ENCODE measurements at regions not wholly inside any gene's neighbourhood (a gene's known extent, or its start where the extent isn't known, plus 50 kb on each side); places are given as distances from the start of the nearest gene placed in this dataset.
"Not testable (repeated sequence)": the region's sequence is repeated elsewhere in the genome, so short reads cannot be mapped to it uniquely, and the experiment has no call there.

DNA sequence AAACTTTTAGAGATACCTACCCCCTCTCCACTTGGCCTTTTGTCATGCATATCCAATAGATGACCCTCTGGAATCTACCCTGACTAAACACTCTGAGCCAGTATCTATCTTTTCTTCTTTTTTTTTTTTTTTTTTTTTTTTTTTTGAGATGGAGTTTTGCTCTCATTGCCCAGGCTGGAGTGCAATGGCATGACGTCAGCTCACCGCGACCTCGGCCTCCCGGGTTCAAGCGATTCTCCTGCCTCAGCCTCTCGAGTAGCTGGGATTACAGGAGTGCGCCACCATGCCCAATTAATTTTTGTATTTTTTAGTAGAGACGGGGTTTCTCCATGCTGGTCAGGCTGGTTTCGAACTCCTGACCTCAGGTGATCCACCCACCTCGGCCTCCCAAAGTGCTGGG, 50.8 kb upstream of the GRIN2B start:
- DNase-seq (ENCODE audit: low read depth), result not testable (repeated sequence)

DNA sequence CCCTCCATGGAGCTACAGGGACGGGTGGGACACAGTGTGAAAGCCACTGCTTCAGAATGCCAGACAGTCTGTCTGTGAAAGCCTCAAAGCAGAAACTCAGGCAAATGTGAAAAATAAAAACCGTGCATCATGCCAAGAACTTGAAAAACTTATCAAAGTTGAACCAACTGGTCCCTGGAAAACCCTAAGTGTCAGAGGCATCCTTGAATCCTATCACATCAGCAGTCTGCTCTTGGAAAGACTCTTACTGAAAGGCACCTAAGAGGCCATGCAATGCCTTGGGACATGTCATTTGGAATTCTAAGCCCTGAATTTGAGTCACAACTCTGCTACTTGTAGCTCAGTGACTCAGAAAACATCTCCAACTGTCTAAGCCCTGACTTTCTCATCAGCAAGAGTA, 62.4 kb upstream of the GRIN2B start:
- DNase-seq (ENCODE audit: low read depth), result no peak

DNA sequence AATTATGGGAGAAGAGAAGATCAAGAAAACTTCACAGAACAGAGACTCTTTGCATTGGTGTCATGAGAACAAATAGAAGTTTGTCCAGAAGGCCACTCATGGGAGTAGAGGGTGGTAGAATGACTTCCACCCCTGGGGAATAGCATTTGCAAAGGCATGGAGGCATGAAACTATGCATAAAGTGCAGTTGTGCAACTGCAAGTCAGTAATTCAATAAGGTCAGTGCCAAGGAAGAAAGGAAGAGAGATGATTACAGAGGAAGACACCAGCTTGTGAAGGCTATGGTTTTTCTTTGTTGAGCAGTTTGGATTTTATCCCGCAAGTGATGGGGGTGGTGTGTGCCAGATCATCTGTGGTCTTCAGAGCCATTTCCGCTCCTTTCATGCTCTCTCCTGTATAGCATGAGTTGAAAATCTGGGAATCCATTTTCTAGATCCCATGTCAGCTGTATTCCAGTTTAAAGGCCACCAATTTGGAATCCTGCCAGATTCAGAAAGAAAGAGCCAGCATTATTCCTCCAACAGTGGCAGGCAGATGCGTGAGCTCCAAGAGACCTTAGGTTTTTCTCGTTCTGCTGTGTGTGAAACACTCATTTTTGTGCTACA, 67.6 kb upstream of the GRIN2B start:
- DNase-seq (ENCODE audit: low read depth), result no peak

DNA sequence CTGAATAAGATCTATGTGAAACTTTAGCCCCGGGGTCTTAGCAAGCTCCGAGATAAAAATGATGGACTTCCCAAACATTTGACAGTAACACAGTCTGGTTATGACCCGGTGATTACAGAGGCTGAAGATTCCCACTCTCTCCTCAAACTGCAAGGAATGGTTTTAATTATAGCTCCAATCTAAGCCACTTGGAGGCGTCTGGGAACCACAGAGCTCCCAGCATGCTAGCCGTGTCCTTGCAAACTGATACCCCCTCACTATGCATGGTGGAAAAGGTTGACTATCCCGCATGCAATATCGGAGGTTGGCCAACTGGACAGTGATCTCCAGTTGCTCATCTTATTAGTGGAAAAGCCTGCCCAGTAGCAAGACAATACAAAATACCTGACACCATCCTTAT, 76.5 kb upstream of the GRIN2B start:
- DNase-seq (ENCODE audit: low read depth), result no peak

DNA sequence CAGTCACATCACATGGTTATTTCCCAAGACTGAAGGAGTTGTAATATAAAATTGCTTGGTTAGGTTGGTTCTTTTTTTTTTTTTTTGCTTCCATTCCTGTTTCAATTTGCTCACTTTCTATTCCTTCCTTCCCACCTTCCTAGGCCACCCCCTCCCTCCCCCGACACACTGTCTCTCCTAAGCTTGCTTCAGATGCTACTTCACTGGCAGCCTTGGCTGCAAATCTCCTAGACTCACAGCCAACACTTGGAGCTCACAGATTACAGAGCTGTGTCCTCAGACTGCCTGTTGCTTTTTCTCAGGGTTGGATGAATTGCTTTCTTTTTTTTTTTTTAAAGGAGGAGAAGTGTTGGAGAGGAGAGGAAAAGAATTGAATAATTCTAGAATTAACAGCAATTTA, 77.3 kb upstream of the GRIN2B start:
- DNase-seq (ENCODE audit: low read depth), result no peak

DNA sequence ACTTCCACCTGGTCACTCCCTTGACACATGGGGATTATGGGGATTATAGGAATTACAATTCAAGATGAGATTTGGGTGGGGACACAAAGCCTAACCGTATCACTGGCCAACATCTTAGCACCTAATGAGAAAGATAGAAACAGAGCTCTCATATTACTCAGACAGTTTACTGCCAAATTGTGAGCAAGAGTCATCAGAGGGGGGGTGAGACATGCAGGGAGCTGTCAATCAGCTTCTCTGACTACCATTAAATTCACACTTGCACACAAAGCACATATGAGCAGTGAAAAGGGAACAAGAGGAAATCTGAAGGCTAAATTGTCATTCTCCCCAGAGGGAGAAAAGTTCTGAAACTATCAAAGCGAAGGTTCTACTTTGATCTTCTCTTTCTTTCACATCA, 78.1 kb upstream of the GRIN2B start:
- no peak for DNase-seq (ENCODE audit: low read depth)

DNA sequence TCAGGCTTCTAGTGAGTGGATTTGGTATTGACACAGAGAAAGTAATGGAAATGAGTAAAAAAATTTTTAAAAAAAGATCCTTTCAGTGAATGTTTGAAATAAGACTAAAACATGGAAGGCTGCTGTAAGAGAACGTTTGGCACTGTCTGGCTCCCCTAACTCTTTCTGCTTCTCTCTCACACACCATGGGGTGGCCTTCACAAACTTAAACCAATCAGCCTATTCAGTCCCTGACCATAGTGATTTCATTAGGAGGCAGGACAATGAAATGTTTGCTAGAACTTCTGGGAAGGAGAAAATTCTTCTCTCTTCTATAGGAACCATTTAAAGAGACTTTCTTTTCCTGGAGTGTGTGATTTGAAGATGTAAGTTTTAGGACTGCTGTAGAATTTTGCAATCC, 84.2 kb upstream of the GRIN2B start:
- no peak for DNase-seq (ENCODE audit: low read depth)

DNA sequence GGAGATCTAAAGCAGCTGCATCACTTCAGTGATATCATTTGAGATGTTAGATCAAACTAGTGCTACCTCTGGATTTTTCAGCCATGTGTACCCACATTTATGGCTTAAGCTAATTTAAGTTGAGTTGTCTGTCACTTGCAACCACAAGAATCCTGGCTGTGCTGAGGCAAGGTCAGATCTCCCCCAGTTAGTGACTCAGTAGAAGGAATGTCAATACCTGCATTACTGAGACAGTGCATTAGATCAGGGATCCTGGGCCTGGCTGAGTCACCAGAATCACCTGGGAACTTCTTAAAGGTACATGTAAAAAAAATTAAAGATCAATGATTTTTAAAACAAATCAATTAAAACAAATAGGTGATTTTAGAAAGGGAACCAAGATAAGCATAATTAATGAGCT, 84.6 kb upstream of the GRIN2B start:
- DNase-seq (ENCODE audit: low read depth), result no peak

DNA sequence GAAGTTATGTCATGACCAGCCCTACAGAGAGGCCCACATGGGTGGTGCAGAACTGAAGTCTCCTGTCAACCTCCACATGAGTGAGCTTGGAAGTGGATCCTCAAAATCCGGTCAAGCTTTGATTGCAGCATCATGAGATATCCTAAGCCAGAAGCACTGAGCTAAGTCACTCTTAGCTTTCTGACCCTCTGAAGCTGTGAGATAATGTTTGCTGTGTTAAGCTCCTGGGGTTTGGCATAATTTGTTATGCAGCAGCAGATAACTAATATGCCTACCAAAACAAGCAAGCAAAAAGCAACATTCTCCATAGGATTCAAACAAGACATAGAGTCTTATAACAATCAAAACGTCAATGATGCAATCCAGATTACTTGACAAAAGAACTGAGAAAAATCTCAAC, 87.6 kb upstream of the GRIN2B start:
- no peak for DNase-seq (ENCODE audit: low read depth)

DNA sequence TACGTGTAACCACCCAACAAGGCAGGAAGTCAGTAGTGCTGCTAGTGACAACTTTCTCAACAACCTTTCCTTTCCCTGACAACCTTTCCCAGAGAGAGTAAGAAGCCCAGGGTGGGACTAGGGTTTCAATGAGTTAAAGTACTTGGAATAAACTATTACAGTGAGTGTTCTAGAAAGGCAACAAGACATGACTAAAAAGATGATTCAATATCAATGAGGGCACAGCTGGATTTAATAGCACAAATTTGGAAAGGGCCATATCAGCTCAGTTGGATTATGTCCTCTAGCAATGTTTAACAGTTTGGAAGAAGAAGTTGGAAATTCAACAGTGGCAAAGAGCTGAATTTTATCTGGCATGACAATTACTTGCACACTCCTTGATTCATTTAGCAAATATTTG, 90.4 kb upstream of the GRIN2B start:
- no peak for DNase-seq (ENCODE audit: low read depth)

DNA sequence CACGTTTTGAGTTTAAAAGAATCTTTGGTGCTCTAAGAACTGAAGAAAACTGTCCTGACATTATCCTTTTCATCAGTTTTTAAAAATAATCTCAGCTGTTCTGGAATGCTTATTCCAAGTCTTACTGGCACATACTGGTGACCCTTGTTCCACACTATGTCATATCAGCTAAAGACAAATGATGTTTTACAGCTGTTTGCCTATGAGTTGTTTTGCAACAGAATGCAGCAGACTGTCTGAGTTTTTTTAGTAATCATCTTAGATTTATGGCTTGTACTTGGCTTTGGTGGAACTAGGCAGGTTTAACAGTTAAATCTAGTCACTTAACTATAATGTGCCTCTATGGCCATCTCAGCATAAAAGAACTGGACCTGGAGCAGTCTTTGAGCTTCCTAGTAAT, 91.6 kb upstream of the GRIN2B start:
- no peak for DNase-seq (ENCODE audit: low read depth)

DNA sequence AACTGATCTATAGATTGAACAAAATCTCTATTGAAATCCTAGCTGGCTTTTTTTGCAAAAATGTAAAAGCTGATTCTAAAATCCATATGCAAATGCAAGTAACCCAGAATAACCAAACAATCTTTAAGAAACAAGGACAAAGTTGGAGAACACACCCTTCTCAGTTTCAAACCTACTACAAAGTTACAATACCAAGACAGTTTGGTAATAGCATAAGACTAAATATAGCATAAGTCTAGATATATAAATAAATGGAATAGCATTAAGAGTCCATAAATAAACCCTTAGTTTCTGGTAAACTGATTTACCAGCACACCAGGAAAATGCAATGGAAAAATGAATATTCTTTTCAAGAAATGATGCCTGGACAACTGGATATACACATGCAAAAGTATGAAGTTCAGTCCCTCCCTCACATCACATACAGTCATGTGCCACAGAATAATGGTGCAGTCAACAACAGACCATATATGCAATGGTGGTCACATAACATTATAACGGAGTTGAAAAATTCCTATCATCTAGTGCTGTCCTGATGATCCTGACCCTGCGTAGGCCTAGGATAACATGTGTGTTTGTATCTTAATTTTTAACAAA, 94.5 kb upstream of the GRIN2B start:
- no peak for DNase-seq (ENCODE audit: low read depth)

DNA sequence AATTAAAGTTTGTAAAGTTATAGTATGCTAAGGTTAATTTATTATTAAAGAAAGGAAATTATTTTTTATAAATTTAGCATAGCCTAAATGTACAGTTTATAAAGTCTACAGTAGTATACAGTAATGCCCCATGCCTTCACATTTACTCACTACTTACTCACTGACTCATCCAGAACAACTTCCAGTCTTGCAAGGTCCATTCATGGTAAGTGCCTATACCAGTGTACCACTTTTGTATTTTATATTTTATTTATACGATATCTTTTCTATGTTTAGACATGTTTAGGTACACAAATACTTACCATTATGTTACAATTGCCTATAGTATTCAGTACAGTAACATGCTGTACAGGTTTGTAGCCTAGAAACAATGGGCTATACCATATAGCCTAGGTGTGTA, 95.1 kb upstream of the GRIN2B start:
- DNase-seq (ENCODE audit: low read depth), result no peak

DNA sequence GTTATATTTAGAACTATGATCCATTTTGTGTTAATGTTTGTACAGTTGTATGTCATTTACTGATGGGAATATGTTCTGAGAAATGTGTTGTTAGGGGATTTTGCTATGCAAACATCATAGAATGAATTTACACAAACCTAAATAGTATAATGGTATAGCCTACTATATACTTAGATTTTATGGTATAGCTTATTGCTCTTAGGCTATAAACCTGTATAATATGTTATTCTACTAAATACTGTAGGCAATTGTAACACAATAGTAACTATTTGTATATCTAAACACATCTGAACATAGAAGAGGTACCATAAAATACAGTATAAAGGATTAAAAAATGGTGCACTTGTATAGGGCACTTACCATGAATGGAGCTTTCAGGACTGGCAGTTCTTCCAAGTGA, 105.4 kb upstream of the GRIN2B start:
- no peak for DNase-seq (ENCODE audit: low read depth)

DNA sequence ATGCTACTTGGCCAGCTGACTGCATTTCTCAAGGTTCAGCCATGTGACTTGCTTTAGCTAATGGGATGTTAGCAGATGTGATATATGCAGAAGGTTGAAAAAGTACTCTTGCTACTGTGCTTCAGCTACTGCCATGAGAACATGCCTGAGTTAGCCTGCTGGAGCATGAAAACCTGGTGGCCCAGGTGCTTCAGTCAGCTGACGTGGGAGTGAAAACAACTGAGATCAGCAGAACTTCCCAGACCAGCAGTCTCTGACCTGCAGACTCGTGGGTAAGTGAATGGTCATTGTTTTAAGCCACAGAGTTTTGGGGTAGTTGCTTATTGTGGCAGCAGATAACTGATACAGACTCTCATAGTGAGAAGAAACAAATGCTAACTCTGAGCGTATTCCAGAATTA, 118.6 kb upstream of the GRIN2B start:
- DNase-seq (ENCODE audit: low read depth), result no peak

DNA sequence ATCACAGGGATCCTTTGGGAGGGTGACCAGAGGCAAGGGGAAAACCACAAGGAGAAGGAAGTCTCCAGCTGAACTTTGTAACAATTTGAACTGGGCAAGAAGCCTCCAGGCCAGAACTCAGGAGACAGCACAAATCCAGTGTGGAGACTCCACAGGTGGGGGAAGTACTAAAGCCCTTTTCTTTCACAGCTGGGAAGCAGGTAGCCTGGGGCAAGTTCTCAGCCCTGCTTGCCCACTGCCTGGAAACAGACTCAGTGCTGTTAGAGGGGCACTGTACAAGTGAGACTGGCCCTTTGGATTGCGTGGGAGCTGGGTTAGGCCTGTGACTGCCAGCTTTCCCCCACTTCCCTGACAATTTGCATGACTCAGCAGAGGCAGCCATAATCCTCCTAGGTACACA, 120.2 kb upstream of the GRIN2B start:
- DNase-seq (ENCODE audit: low read depth), result not testable (repeated sequence)

DNA sequence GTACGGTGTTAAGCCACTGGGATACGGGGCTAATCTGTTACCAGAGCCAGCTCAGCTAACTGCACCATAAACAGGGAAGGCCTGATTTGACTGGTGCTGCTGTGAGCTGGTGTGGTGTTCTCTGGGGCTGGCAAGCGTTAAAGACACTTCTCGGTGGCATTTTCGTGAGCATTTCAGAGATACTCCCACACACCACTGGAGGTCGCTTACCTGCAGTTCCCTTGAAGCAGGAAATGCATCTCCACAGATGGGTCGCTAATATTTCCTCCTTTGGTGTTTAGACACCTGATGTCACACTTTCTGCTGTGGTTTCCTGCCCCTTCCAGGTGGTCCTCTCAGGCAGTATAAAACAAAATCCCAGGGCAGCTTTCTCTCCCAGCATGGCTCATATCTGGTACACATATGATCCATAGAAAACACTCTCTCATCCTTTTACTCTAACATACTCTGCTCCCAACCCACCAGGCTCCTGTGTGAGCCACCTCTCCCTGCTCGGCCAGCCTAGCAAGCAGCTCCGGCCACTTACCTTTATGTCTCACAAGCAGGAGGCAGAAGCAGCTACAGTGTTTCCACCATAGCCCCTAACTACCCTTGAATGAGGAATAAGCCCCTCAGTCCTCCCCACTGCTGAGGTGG, 129.9 kb upstream of the GRIN2B start:
- no peak for DNase-seq (ENCODE audit: low read depth)

DNA sequence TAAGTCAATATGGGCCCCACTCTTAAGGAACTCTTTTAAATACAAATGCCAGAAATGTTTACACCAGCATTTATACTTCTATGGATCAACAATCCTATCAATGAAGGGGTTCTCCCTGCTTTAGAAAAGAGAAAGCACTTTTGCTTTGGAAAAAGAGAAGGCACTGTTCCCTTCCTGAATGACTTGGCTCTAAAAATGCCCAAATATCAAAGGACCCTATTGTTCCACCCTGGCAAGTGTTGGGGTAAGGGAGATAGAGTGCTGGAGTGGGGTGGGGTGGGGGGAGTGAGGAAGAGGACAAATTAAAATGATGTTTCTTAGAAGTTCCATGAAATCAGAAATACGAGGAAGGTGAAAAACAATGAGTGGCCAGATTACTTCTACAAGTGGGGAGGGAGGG, 131.6 kb upstream of the GRIN2B start:
- DNase-seq (ENCODE audit: low read depth), result no peak

DNA sequence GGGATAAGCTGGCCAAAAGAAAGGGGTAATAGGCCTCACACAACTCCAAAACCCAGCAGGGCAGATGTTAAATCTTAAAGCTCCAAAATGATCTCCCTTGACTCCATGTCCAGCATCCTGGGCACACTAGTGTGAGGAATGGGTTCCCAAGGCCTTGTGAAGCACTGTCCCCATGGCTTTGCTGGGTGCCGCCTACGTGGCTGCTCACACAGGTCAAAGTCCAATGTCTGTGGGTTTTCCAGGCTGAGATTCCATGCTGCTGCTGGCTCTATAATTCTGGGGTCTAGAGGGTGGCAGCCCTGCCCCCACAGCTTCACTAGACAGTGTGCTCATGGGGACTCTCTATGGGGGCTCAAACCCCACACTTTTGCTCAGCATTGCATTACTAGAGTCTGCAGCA, 145.3 kb upstream of the GRIN2B start:
- no peak for DNase-seq (ENCODE audit: low read depth)

DNA sequence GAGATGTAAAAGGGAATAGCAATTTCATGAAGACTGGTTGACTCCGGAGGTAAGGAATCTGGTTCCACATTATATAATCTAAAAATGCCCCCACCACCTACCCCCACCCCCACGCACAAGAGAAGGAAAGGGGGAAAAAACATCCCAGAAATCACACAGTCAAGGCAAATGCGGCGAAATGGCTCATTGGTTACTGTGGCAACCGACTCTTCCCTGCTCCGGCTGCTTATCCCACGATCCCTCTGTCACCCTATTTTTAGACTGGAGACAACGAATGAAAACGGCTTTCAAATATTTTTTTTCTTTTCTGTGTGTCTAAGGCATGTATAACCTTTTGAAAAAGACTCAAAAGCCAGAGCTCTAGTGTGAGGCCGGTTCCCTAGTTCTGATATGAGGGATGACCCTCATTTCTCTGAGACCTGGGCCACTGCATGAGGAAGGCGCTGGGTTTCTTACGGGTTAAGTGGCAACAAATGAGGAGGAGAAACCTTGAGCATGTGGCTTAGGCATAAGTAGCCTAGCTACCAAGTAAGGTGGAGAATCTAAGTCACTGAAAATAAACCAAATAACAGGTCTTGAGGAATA, 148.3 kb upstream of the GRIN2B start:
- DNase-seq (ENCODE audit: low read depth), result no peak

DNA sequence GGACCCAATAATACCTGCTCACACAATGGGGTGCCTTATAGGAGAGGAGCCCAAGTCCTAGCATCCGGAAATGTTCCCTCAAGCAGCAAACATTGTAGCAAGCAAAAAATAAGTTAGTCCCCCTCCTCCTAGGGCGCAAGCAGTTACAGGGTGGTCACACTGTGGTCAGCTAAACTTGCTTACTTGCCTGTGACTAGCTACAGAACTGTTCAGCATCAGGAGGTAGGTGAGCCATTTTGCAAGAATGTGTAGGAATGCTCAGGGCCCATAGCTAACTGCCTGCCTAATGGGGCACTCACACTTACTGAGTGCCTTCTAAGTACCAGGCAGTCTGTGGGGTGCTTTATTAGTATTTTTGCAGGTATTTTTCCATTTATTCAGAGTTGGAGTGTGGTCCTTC, 154.6 kb upstream of the GRIN2B start:
- no peak for DNase-seq (ENCODE audit: low read depth)

DNA sequence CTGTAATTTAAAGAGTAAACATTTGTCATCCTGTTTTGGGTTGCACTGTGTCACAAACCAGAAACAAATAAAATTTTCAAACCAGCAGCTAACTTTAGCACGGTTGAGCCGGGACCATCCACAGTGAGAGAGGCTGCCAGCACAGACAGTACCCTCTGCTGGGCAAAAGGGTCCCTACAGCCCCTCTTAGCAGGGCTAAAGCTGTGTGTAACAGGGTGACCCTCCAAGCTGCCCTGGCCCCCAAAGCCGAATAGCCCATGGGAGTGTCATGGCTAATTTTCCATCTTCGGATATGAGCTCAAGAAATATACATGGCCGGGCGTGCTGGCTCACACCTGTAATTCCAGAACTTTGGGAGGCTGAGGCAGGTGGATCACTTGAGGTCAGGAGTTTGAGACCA, 157.1 kb upstream of the GRIN2B start:
- no peak for DNase-seq (ENCODE audit: low read depth)

DNA sequence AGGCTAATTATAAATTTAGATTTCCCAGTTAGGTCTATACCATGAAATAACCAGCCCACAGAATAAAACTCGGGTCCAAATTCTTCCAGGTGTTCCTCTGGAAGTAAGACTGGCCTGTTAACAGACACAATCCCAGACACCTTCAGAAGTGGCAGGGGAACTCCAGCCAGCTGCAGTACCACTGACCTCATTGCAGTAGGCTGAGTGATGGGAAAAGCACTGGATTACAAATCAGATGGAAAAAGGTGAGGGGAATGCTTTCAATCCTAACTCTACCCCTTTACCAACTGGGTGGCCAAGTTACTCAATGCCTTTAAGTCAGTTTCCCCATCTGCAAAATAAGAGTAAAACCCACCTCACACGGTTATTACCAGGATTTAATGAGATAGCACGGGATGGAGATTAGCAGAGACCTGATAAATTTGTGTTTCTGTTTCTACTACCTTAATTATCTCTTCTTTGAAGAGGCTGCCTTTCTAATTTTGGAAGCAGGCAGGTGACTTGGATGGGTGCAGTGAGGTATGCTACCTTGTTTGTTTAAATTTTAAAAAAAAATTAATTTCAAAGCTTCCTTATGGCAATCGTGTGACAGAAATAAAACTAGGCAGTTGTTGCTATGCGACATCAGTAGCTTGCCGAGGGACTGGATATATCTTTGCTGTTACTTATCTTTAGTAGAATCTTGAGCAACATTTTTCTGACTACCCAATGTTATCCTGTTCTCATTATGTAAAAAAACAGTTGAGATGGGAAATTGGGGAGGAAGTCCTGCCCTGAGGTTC, 167.3 kb upstream of the GRIN2B start:
- no peak for DNase-seq (ENCODE audit: low read depth)
